NCI-H128 (cell line): ENCODE measurements at regions not wholly inside any gene's neighbourhood (a gene's known extent, or its start where the extent isn't known, plus 50 kb on each side); places are given as distances from the start of the nearest gene placed in this dataset.
"Not testable (repeated sequence)": the region's sequence is repeated elsewhere in the genome, so short reads cannot be mapped to it uniquely, and the experiment has no call there.

ENCODE experiments used
- DNase-seq: peaks from one replicate; lab custom pipeline; 2025; ENCODE audit not compliant: unreplicated experiment; lab: John Stamatoyannopoulos, UW

DNA sequence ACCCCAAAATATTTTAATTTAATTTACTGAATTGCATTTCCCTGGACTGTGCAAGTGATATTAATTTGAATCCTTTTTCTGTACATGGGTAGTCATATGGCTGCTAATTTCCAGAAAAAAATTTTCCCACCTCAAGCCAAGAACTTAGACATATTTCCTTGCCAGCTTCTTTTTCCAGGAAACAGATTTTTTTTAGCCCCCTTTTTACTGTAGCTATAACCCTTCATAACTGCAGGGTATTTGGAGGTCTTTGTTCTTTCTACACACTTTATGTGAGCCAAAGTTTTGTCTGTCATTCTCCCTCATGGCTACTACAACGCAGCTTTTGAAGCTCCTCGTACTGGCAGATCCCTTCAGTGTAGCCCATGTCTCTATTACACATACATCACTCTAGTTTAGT lies 261.2 kb upstream of the PIK3R1 start:
- DNase-seq = no peak

DNA sequence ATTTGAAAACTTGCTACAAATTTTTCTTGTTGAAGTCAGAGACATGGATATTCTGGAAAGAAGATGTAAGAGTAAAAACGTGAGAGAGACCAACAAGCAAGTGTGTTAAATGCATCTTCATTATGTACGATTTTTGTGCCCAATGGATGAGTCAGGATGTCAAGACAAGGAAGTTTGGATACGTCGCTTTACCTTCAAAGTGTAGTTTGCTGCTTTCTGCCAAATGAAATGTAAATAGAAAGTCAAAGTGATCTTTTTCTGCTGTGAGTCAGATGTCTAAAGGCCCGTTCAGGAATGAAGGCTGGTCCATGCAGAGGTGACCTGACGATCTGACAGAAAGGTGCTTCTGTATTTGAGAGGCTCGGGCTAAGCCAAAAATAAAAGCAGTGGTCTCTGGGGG lies 273.1 kb upstream of the PIK3R1 start:
- no peak for DNase-seq

DNA sequence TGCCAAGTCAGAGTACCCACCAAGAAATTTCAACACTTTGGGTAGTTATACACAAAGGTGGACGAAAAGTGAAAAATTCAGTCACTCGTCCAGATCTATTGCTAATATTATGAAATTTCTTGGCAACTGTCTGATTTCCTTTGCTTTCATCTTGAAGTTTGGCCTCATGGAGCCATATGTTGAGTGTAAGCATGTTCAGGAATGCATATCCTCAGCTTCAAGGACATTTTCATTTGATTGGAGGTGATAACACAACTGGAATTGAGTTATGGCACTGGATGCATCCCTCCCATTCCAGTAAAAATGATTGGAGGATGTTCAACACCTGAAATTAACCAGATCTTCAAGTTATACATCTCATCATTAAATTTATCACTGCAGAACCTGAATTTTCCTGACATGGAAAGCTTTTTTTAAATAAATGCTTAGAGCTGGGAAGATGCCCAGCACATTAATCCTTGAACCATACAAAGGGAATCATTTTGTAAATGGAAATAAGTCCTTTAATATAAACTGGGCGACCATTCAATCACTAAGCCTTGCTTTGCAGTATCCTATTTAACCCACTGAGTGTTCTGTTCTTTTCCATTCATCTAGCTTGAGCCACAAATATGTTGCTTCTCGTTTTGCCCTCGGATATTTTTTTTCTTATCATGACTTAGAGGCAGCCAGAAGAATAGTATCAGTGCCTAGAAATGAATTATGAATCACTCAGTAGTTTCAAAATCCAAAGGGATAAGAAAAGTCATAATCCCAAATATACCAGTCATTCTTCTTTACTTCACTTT lies 273.7 kb upstream of the PIK3R1 start:
- no peak for DNase-seq

DNA sequence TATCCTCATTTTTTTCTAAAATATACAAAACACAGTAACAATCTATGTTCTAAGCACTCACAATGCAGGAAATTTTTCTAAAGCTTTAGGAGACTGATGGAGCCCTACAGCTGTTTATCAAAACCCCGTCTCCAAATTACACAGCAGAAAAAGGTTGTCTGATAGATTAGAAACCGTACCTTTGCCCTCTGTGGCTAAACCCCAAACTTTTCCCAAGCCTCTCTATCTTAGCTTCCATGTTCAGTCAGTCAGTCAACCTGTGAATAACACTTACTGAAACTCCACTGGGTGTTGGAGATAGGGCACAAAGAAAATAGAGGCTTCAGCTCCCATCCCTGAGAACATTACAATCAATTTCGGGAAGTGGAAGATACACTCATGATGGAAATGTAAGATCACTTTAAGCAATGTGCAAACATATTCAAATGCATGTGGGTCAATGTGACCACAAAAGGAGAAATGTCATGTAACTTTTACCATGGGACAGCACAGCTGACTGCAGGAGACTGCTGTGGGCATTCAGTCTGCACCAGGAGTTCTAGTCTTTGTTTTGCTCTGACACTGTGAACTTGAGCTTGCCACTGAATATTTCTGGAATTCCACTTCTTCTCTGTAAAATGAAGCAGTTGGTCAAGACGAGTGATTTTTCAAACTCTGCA lies 279.5 kb upstream of the PIK3R1 start:
- no peak for DNase-seq

DNA sequence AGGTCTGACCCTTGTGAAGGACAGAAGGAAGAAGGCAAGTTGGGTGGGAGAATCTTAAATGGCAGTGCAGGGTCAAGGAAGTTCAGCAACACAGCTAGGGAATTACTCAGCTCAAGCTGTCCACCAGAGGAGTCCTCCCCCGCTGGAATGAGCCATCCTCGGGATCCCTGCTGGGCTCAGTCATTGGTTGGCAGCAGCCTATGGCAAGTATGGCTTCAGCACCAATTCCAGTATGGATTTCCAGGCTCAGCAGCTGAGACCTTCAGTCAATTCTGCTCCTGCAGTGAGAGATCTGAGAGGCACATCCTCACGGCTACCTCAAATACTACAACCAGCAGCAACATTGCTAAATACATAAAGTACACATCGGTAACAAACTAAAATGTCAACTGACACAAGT lies 280.6 kb upstream of the PIK3R1 start:
- no peak for DNase-seq

DNA sequence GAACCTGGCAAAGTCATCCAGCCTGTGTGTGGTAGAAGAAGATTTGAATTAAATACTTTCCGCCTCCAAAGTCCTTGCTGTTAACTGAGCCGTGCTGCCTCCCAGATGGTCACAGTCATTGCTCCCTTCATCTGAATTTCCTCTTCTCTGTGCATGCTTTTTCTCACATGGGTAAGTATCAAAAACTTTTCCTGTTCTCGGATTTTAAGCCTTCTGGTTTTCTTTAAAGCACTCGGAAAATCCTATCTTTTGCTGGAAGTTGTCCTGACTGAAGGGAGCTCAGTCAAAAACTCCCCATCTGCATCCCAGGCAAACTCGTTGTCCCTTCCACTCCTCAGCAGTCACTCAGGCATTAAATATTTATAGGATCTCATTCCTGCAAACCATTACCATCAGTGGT lies 290.0 kb upstream of the PIK3R1 start:
- DNase-seq = no peak

DNA sequence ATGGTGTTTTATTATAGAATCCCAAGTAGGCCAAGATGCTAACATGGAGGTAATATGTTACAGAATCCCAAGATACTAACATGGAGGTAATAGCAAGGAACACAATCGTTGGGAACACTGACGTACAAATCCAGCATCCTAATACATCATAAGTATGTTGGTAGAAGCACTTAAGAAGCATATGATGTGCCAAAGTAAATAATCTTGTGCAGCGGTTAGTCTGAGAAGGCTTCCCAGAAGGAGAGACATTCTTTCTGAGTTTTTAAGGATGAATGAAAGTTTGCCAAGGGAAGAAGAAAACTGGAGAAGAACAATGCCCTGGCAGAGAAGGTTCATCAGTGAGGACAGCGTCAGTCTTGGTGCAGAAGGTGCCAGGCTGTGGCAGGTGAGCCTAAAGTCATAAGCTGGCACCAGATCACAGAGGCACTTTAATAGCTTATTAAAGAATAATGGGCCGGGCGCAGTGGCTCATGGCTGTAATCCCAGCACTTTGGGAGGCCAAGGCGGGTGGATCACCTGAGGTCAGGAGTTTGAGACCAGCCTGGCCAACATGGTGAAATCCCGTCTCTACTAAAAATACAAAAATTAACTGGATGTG lies 294.5 kb upstream of the PIK3R1 start:
- no peak for DNase-seq

DNA sequence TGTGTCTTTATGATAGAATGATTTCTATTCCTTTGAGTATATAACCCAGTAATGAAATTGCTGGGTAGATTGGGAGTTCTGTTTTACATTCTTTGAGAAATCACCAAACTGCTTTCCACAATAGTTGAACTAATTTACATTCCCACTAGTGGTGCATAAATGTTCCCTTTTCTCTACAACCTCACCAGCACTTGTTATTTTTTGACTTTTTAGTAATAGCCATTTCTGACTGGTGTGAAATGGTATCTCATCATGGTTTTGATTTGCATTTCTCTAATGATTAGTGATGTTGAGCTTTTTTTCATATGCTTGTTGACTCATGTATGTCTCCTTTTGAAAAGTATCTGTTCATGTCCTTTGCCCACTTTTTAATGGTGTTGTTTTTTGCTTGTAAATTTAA lies 296.0 kb upstream of the PIK3R1 start:
- DNase-seq = not testable (repeated sequence)

DNA sequence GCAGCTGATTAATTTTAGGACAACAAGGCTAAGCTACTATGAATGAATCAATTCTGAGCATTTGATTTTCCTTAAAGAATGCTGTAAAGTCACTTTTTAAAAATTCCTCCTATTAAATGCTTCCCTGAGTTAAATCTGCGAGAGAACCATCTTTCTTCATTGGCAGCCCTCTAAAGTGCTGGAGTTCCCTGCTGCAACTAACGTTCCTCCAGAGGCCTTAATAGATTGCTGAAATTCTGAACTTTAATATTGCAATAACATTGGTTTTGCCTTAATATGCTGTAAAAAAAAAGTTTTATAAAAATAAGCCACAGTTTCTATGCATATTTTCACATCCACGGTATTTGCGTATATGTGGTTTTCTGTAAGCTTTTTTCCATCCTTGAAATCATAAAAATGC lies 298.0 kb upstream of the PIK3R1 start:
- no peak for DNase-seq

DNA sequence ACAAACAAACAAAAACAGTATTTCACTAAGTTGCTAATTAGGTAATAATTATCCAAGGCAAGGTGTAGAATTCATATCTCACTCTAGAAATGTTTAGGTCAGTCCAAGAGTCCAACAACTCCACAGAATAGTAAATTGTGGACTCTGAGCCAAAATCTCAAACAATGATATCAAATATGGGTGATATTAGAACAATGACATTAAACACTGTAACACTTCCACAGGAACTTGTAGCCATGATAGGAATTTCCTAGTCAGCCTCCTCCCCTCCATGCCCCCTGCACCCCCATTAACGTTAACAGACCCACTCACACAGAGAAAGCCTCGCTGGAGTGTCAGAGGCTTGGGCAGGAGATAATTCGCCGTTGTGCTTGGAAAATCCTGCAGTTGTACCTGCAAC lies 305.0 kb upstream of the PIK3R1 start:
- no peak for DNase-seq

DNA sequence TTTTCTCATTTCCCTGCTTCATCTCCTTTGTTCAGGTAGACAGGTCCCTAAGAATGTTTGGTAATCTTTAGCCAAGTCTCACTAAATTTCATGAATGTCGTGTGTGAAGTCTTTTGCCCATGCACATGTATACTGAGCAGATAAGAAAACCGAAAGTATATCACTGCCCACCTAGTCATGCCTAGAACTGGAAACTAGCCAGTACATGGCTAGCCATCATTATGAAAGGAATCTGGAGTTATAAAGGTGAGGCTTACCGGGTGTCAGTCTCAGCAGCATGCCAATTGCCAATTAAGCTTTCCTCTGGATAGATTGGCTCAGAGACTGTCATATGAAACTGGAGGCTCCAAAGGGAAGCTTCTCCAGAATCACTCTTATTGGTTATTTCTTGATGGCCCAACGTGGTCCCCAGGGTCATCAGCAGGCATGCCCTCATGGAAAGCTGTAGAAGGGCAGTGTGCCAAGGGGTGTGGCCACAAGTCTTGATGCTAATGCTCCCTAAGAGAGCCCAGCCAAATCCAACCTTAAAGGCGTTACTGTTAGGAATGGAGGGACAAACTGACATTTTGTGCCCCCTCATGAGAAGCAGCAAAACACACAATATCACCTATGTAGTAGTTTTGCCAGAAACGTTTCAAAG lies 307.3 kb upstream of the PIK3R1 start:
- no peak for DNase-seq

DNA sequence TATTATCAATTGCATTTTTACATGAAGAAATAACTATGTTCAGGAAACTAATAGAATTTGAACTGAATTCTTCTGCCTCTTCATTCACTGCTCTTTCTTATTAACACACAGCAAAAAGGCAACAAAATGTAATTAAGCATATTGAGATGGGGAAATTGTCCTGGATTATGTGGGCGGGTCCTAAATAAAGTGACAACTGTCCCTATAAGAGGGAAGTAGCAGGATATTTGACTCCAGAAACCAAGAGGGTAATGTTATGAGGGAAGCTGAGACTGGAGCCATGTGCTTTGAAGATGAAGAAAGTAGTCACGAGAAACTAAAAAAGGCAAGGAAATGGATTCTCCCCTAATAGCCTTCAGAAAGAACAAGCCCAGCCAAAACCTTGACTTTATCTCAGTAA lies 311.2 kb upstream of the PIK3R1 start:
- DNase-seq = no peak

DNA sequence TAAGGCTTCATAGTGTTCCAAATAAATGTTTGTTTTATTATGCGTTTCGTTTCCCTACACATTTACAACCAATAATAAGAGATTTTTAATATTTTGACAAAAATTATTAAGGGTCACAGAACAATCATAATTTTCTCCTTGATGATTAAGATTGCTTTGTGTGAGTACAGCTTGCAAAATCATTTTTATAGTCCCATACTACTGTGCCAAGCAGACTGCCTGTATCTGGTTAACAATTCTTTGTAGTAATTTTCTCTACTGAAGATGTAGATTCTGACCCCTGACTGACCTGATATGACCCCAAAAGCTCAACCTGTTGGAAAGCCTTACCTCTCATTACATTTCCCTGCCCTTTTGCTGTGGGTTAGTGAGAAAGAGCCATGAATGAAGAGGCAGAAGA lies 311.9 kb upstream of the PIK3R1 start:
- no peak for DNase-seq

DNA sequence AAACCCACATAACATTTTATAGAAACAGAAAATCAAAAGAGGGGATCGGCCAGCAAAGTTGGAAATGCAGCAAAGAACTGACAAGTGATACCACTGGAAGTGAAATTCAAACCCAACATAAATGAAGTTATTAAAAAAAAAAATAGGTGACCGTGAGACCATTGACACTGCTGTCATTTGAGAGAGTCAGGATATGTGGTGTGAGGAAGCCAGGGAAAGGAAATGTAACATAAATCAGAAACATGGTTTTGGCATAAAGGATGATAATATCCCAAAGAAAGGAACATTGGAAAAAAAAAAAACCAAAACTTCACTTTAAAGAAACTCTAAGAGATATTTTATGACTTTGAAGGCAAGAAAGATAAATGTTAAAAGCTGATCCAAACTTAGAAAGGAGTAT lies 312.4 kb upstream of the PIK3R1 start:
- no peak for DNase-seq

DNA sequence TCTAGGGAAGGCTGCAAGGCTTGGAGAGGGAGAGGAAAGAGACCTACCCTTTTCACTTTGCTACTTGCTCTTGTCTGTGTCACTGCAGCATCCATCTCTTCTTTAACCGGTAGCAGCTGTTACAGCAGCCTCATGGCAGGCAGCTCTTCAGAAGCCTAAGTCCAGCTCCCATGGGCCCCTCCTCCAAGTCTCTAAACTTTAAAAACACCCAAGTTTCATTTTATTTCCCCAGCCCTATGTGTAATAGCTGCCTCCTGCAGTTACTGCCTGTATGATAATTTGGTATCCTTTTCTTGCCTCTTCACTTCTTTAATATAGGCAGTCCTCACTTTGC lies 313.1 kb upstream of the PIK3R1 start:
- no peak for DNase-seq

DNA sequence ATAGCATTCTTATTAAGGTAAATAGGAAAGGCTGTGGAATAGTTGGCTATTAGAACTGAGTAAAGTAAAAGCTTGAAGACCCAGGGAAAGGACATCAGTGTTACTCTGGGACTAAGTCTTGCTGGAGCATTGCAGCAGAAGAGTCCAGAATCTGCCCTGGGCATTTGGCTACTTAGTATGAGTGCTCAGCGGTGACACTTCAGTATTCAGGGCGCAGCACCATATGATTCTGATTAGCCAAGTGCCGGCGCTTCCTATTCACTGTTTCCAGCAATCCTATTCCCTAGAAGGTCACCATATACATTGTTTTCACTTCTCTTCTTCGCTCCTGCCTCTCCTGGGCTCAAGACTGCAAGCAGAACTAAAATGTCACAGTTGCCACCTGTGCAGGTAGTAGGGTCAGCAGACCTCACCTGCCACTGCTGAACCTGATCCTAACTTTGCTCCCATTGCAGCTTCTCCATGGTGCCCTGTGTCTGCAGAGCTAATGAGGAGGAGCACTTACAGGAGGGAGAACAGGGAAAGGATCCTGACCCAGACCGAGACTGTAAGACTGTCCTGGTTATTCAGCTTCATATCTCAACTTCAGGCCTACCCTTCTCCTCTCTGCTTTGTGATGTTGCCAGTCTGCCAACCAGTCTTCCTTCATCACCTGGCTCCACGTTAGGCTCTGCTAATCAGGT lies 313.6 kb upstream of the PIK3R1 start:
- no peak for DNase-seq

DNA sequence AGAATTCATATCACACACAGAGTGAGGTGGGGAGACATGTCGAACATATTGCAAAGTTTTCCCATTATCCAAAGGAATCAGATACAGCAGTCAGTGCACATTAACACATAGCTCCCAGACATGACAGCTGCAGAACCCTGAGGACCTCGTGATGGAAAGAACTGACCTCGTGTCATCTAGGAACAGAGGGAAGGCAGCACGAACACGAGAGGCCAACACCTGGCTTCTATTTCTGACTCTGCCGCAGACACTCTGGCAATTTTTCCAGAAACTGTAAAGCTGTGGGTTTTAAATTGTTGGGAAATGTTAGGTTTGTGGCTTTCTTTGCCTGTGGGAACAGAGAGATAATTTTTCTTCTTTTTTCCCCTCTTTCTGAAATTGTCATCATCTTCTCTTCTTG lies 315.0 kb upstream of the PIK3R1 start:
- no peak for DNase-seq

DNA sequence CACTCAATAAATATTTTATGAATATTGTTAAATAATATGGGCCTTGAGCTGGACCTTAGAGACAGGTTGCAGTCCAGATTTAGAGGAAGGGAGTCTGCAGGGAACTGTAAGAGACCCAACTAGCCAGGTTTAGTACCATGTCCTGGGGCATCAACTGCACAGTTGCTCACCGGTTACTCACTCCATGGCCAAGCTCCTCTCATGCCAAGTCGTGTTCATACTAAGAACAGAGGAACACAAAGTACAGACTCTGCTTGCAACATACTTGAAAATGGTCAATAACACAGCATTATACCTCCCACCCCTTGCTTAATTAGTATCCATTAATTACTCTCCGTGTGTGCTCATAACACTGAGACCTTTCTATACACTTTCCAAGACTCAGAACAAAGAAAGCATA lies 317.6 kb upstream of the PIK3R1 start:
- DNase-seq = no peak

DNA sequence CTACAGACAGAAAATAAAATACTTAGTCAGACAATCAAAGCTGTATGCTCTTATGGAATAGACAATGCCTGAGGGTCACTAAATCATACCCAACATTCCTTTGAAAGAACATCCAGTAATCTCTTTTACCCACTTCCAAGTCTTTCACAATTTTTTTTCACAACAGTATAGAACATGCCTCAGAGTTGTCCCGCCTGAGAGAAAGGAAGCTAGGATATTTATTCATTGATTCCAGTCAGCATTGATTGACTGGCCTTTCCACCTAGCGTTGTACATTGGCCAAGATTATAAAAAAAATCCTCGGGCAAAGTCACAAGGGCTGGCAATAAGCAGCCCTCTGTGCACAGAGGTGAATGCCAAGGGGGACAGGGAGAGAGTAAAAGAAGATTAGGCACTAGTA lies 318.1 kb upstream of the PIK3R1 start:
- no peak for DNase-seq

DNA sequence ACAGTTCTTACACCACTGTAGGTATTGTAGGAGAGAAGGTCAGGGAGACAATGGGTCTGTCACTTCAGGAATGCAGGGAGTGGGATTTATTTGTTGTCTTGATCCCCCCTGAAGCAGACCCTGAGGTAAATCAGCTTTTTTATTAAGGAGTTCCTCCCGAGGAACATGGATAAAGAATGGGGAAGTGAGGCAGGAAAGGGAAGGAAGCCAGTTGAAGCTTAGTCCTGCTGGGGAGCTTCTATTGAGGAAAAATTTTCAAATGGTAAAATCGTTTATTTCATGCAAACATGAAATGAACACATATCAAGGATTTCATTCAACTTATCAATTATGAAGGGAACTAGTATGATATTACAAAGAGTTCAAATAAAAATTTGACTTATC lies 318.6 kb upstream of the PIK3R1 start:
- no peak for DNase-seq

DNA sequence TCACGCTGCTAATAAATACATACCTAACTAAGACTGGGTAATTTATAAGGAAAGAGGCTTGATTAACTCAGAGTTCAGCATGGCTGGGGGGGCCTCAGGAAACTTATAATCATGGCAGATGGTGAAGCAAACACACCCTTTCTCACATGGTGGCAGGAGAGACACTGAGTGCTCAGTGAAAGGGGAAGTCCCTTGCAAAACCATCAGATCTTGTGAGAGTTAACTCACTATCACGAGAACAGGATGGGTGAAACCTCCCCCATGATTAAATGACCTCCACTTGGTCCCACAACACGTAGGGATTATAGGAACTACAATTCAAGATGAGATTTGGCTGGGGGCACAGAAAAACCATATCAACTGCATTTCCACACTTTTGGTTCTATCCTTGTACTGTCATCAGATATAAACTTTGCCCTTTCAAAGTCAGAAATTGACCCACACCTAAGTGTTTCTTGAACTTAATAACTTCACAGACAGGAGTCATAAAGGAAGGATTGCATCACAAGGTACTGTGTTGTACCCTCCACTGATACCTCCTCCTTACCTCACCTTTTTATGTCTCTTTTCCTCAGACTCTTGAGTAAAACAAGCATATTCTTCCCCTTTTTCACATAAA lies 319.1 kb upstream of the PIK3R1 start:
- DNase-seq = no peak
